K562 (cell line): ENCODE measurements at regions not wholly inside any gene's neighbourhood (a gene's known extent, or its start where the extent isn't known, plus 50 kb on each side); places are given as distances from the start of the nearest gene placed in this dataset.

ENCODE experiments used
- ATAC-seq: fragments of 200-7000 bp; cut with Tn5 transposase; 3 replicates; pipeline ENCODE4 v1.9.1; 2020; ENCODE audit warnings: moderate library complexity
- BruUV-seq: library from RNA; stranded (reverse); fragments of 400-500 nt; replicated peaks from 2 replicates; lab custom pipeline; 2021; lab: Mats Ljungman, UMichigan
- CTCF ChIA-PET: fragments of 300-600 bp; formaldehyde crosslinking; extraction: SDS; loops from one replicate; lab custom pipeline; 2021; ENCODE audit warnings: low intra/inter-chr PET ratio; lab: Yijun Ruan, JAX
- POLR2A ChIA-PET: fragments of 300-600, 350-650 bp; sonication (Branson Sonifier 250); formaldehyde crosslinking; extraction: SDS; loops from one replicate; lab custom pipeline; 2021; ENCODE audit warnings: antibody characterized with exemption, inconsistent platforms; lab: Yijun Ruan, JAX
- DNase-seq, 4 experiments: peaks; one replicate each; pipeline versions ENCODE4 v3.0.0 to v3.0.0-alpha.2; 2011 to 2018; ENCODE audit warnings: low spot score in 3 of 4, mixed read lengths in 3 of 4; ENCODE audit errors: extremely low read depth in 1 of 4
- FAIRE-seq: peaks from 2 replicates; lab custom pipeline; 2011; peaks lifted over from hg19 to GRCh38; lab: Jason Lieb, UNC
- H2AFZ ChIP-seq: 2 replicates; pipeline ENCODE4 v1.6.0; 2011; ENCODE audit warnings: low read depth, low read length, control low read depth, inconsistent platforms
- H3K27ac ChIP-seq: fragments of 200-600 bp; 3 replicates; pipeline ENCODE4 v1.8.0; 2011; ENCODE audit warnings: low read depth, mild to moderate bottlenecking, control low read depth, inconsistent platforms, low read length, moderate library complexity, mixed read lengths; ENCODE audit errors: extremely low read depth
- H3K27me3 ChIP-seq, 2 experiments: fragments of 300-600 bp in 1 of 2; 2 replicates in 1 of 2; 3 replicates in 1 of 2; pipeline versions ENCODE4 v1.6.0 to v1.8.0; 2011; ENCODE audit warnings: inconsistent platforms in 2 of 2, low read length in 2 of 2, mild to moderate bottlenecking in 1 of 2, mixed read lengths in 1 of 2, moderate library complexity in 1 of 2; ENCODE audit not compliant: control insufficient read depth in 2 of 2, insufficient read depth in 2 of 2
- H3K36me3 ChIP-seq: fragments of 300-600 bp; 3 replicates; pipeline ENCODE4 v1.8.0; 2011; ENCODE audit warnings: mild to moderate bottlenecking, low read length, inconsistent platforms; ENCODE audit not compliant: control insufficient read depth, insufficient read depth
- H3K4me1 ChIP-seq, 2 experiments: fragments of 200-600 bp in 1 of 2; replicated peaks in 1 of 2; 2 replicates in 1 of 2; 3 replicates in 1 of 2; pipeline versions ENCODE4 v1.5.1 to v1.8.0; 2011; ENCODE audit warnings: inconsistent platforms in 2 of 2, low read length in 2 of 2, mild to moderate bottlenecking in 1 of 2, mixed read lengths in 1 of 2, moderate library complexity in 1 of 2; ENCODE audit not compliant: control insufficient read depth in 2 of 2, insufficient read depth in 2 of 2
- H3K4me2 ChIP-seq: 2 replicates; pipeline ENCODE4 v1.6.1; 2011; ENCODE audit warnings: low read length, control low read depth, inconsistent platforms, mixed read lengths; ENCODE audit not compliant: insufficient read depth
- H3K4me3 ChIP-seq: fragments of 200-600 bp; sonication (generic), shearing (Covaris generic); 2 replicates; pipeline ENCODE4 v1.5.1; 2016; ENCODE audit warnings: control low read depth, inconsistent platforms
- H3K79me2 ChIP-seq: fragments of 200-600 bp; 3 replicates; pipeline ENCODE4 v1.8.0; 2011; ENCODE audit warnings: low read length, inconsistent platforms; ENCODE audit not compliant: control insufficient read depth, insufficient read depth
- H3K9ac ChIP-seq, 2 experiments: 2 replicates each; pipeline versions ENCODE4 v1.6.0 to v1.6.1; 2011; ENCODE audit warnings: low read depth in 2 of 2, low read length in 2 of 2, control low read depth in 1 of 2, inconsistent platforms in 1 of 2, mild to moderate bottlenecking in 1 of 2, mixed read lengths in 1 of 2; ENCODE audit not compliant: insufficient read depth in 1 of 2
- H3K9me1 ChIP-seq: one replicate; pipeline ENCODE4 v1.6.0; 2011; ENCODE audit warnings: inconsistent platforms, mild to moderate bottlenecking, low read length, moderate library complexity; ENCODE audit not compliant: control insufficient read depth, insufficient read depth
- H3K9me3 ChIP-seq: replicated peaks from 2 replicates; pipeline ENCODE4 v1.5.1; 2011; ENCODE audit warnings: low read depth, low read length, inconsistent platforms; ENCODE audit not compliant: control insufficient read depth, insufficient read depth
- H4K20me1 ChIP-seq: replicated peaks from 2 replicates; pipeline ENCODE4 v1.6.1; 2011; ENCODE audit warnings: low read length, inconsistent platforms, mixed read lengths; ENCODE audit not compliant: control insufficient read depth, insufficient read depth
- EZH2 ChIP-seq: IDR thresholded peaks from 2 replicates; pipeline ENCODE4 v1.6.1; 2012; ENCODE audit warnings: low read depth, mild to moderate bottlenecking, inconsistent platforms, low read length, borderline replicate concordance
- NRF1 ChIP-seq, 2 experiments: fragments of 450-650 bp; IDR thresholded peaks in 1 of 2; conservative IDR thresholded peaks in 1 of 2; 2 replicates each; pipeline ENCODE4 v1.6.1; 2014; ENCODE audit warnings: mild to moderate bottlenecking in 2 of 2
- ZNF79 ChIP-seq: fragments of 250-450 bp; sonication (Bioruptor Pico); IDR thresholded peaks from 2 replicates; pipeline ENCODE4 v1.4.0; 2020; ENCODE audit warnings: low read depth, mild to moderate bottlenecking, moderate library complexity
- WGBS: fragments of 100-300 bp; shearing (Covaris generic); methylation state at CpG from one replicate; pipeline ENCODE4 v1.1.6; 2016; ENCODE audit warnings: low coverage, mixed read lengths; ENCODE audit not compliant: insufficient coverage; ENCODE audit errors: missing lambda C conversion rate; 5-methylcytosine and 5-hydroxymethylcytosine counted together
- in situ Hi-C: fragments of 300-500 bp; cut with MboI; formaldehyde crosslinking; loops from 4 replicates; pipeline ENCODE4 v1.15.0; 2018; ENCODE audit warnings: inconsistent platforms, mixed read lengths
- intact Hi-C: fragments of 100-400 bp; cut with micrococcal nuclease; formaldehyde crosslinking; loops from 2 replicates; pipeline ENCODE4 v1.14.2; 2022
- TF ChIP-seq, protein P1 (sequence below), 2 experiments: fragments of 450-650 bp in 1 of 2; sonication (generic) in 1 of 2; formaldehyde crosslinking; conservative IDR thresholded peaks; 2 replicates each; pipeline versions ENCODE4 v1.4.0 to v1.8.1; 2020 to 2022; ENCODE audit warnings: mild to moderate bottlenecking in 1 of 2, missing genetic modification reagents in 1 of 2

DNA sequence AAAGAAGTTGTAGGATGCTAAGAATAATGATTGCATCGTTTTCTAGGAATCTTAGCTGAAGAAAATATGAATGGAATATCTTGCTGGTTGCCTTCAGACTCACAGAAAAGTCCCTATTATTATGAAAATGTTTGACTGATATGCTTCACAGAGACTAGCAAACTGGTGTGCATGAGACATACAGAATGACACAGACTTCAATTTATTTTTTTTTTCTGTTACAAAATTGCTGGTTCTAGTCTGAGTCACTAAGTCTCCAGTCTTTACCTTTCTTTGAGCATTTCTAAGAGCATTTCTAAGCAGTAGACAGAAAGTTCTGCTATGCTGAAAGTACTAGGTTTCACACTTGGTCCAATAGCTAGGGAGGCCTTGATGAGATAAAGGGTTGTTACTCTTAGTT is 377.6 kb upstream of the ATP2B1 start:
- no peak for FAIRE-seq
- no peak overlapping the region for H3K9ac ChIP-seq
- ATAC-seq: no peak
- H3K79me2 ChIP-seq: no peaks in the 10 kb centered on the region
- BruUV-seq: no TSS peak
- DNase-seq: no peak
- no peak overlapping the region for H3K27ac ChIP-seq
- POLR2A ChIA-PET: no interaction called here
- H3K36me3 ChIP-seq: no peaks in the 10 kb centered on the region
- in situ Hi-C loops (no loop called here), intact Hi-C loops (no loop called here)
- H3K4me2 ChIP-seq: no peak overlapping the region
- WGBS: 0% methylated on average over 1 of the region's 1 CpG
- H3K27me3 ChIP-seq: no peaks in the 10 kb centered on the region
- no peak overlapping the region for H2AFZ ChIP-seq
- H3K4me3 ChIP-seq: no peak overlapping the region
- H4K20me1 ChIP-seq: no peaks in the 10 kb centered on the region
- no peaks in the 10 kb centered on the region for H3K9me3 ChIP-seq
- CTCF ChIA-PET: no interaction called here
- no peaks in the 10 kb centered on the region; a peak in 1 of 5 replicates for H3K4me1 ChIP-seq
- H3K9me1 ChIP-seq: no peaks in the 10 kb centered on the region
- TF ChIP-seq EZH2 (no peak), NRF1 (conservative IDR thresholded peaks at IDR 0.05 in 1 of 2, IDR thresholded peaks at IDR 0.05 in 1 of 2) (no peak), ZNF79 (CRISPR knock-in tag) (no peak)

DNA sequence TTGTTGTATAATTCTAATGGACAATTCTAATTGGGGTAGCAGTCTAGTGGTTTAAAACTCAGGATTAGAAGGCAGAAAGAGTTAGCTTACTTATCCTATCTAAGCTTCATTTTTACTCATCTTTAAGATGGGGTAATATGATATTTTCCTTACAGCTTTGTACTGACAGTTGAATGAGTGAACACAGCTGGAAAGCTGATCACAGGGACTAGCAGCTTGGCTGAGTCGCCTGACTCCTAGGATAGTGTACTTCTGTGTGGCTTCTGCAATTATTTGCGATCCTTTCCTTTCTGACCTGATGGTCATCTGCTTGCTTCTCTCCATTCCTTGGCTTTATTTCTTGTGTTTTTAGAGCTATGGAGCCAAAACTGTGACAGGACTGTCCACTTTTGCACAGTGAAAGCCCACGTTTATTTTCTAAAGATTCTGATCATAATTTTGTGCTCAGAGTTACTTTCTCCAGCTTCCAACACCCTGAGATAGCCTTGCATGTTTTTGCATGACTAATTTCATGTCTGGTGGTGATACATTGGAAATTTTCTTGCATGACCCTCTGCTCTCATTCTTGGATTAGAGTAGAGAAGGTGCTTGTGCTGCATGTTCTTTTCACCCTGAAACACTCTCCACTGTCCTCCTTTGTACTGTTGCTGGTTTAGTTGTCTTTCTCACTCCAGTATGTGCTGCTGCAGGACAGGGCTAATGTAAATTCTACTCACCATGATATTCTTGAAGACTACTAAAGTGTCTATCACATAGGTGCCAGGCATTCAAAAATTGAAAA is 377.0 kb upstream of the ATP2B1 start:
- intact Hi-C loops (no loop called here), in situ Hi-C loops (no loop called here)
- Histone ChIP-seq H3K4me1 (no peaks in the 10 kb centered on the region), H3K79me2 (no peaks in the 10 kb centered on the region), H3K27ac (no peak overlapping the region), H3K27me3 (no peaks in the 10 kb centered on the region), H3K9ac (no peak overlapping the region), H2AFZ (no peak overlapping the region), H4K20me1 (no peaks in the 10 kb centered on the region), H3K4me3 (no peak overlapping the region), H3K9me3 (no peaks in the 10 kb centered on the region), H3K36me3 (no peaks in the 10 kb centered on the region), H3K9me1 (no peaks in the 10 kb centered on the region), H3K4me2 (no peak overlapping the region)
- no peak for ATAC-seq
- FAIRE-seq: no peak
- DNase-seq: no peak
- no TSS peak for BruUV-seq
- ChIA-PET POLR2A (no interaction called here), CTCF (no interaction called here)
- WGBS: 0% methylated on average over 3 of the region's 3 CpGs
- TF ChIP-seq, protein P1, sequence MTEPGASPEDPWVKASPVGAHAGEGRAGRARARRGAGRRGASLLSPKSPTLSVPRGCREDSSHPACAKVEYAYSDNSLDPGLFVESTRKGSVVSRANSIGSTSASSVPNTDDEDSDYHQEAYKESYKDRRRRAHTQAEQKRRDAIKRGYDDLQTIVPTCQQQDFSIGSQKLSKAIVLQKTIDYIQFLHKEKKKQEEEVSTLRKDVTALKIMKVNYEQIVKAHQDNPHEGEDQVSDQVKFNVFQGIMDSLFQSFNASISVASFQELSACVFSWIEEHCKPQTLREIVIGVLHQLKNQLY (CRISPR knock-in tag; conservative IDR thresholded peaks at IDR 0.05): no peak
